ENCODE measurements at regions not wholly inside any gene's neighbourhood (a gene's known extent, or its start where the extent isn't known, plus 50 kb on each side); places are given as distances from the start of the nearest gene placed in this dataset.

GRCh38 chr14:89629383-89629782 lies 212.3 kb upstream of the FOXN3 start:
- Mint-ChIP-seq H3K27me3 (ENCODE audit: low read depth) (no peaks in the 10 kb centered on the region), H3K36me3 (no peaks in the 10 kb centered on the region), H3K27ac (peak overlapping the region; percentile 78), H3K4me1 (peaks cover 44% of the 10 kb centered on the region), H3K9me3 (peaks cover 3% of the 10 kb centered on the region), H3K4me3 (peak overlapping the region; percentile 5)
- DNase-seq (ENCODE audit: low spot score in 2 of 2, unreplicated experiment in 2 of 2) = no peak
- TF ChIP-seq CTCF (IDR thresholded peaks at IDR 0.05; ENCODE audit: unreplicated experiment) = no peak

- Mint-ChIP-seq H3K27ac (no peak overlapping the region), H3K4me3 (no peak overlapping the region), H3K27me3 (ENCODE audit: low read depth) (no peaks in the 10 kb centered on the region), H3K36me3 (no peaks in the 10 kb centered on the region), H3K4me1 (peaks cover 44% of the 10 kb centered on the region), H3K9me3 (peaks cover 3% of the 10 kb centered on the region)
- DNase-seq (ENCODE audit: low spot score in 2 of 2, unreplicated experiment in 2 of 2) = no peak
- TF ChIP-seq CTCF (IDR thresholded peaks at IDR 0.05; ENCODE audit: unreplicated experiment) = no peak
Measured at GRCh38 chr14:89628521-89628920, 211.5 kb upstream of the FOXN3 start.

- Mint-ChIP-seq H3K27me3 (ENCODE audit: low read depth) (no peaks in the 10 kb centered on the region), H3K4me3 (no peak overlapping the region), H3K9me3 (peaks cover 3% of the 10 kb centered on the region), H3K36me3 (no peaks in the 10 kb centered on the region), H3K27ac (no peak overlapping the region), H3K4me1 (peaks cover 44% of the 10 kb centered on the region)
- no peak for DNase-seq (ENCODE audit: low spot score in 2 of 2, unreplicated experiment in 2 of 2)
- TF ChIP-seq CTCF (IDR thresholded peaks at IDR 0.05; ENCODE audit: unreplicated experiment) = no peak
Measured at GRCh38 chr14:89626233-89626806, 209.3 kb upstream of the FOXN3 start.

GRCh38 chr14:89625731-89626232 lies 208.7 kb upstream of the FOXN3 start:
- Mint-ChIP-seq H3K4me1 (peaks cover 45% of the 10 kb centered on the region), H3K27ac (no peak overlapping the region)

GRCh38 chr14:89625244-89625713 lies 208.2 kb upstream of the FOXN3 start:
- Mint-ChIP-seq H3K9me3 (peaks cover 3% of the 10 kb centered on the region), H3K27me3 (ENCODE audit: low read depth) (no peaks in the 10 kb centered on the region), H3K4me3 (peak overlapping the region; percentile 30), H3K27ac (peak overlapping the region; percentile 85), H3K4me1 (peaks cover 47% of the 10 kb centered on the region), H3K36me3 (no peaks in the 10 kb centered on the region)
- DNase-seq (ENCODE audit: low spot score in 2 of 2, unreplicated experiment in 2 of 2) = peak in 1 of 2 experiments; percentile 69
- no peak for TF ChIP-seq CTCF (IDR thresholded peaks at IDR 0.05; ENCODE audit: unreplicated experiment)

More at GRCh38 chr14:89625731-89626232, 208.7 kb upstream of the FOXN3 start:
- Mint-ChIP-seq H3K4me3 (no peak overlapping the region), H3K36me3 (no peaks in the 10 kb centered on the region), H3K9me3 (peaks cover 3% of the 10 kb centered on the region), H3K27me3 (ENCODE audit: low read depth) (no peaks in the 10 kb centered on the region)
- DNase-seq (ENCODE audit: low spot score in 2 of 2, unreplicated experiment in 2 of 2) = no peak
- no peak for TF ChIP-seq CTCF (IDR thresholded peaks at IDR 0.05; ENCODE audit: unreplicated experiment)

Measured in mesothelial cell of epicardium (in vitro differentiated cells).